IPS-15b (cell line): ENCODE measurements at regions not wholly inside any gene's neighbourhood (a gene's known extent, or its start where the extent isn't known, plus 50 kb on each side); places are given as distances from the start of the nearest gene placed in this dataset.

Experiments used
- H3K27me3 ChIP-seq: one replicate; pipeline ENCODE4 v1.6.1; 2013; ENCODE audit warnings: low read length; ENCODE audit not compliant: control insufficient read depth, insufficient read depth
- H3K36me3 ChIP-seq: one replicate; pipeline ENCODE4 v1.6.1; 2013; ENCODE audit warnings: low read length; ENCODE audit not compliant: control insufficient read depth, insufficient read depth
- H3K4me1 ChIP-seq: one replicate; pipeline ENCODE4 v1.6.1; 2013; ENCODE audit warnings: mild to moderate bottlenecking, low read length; ENCODE audit not compliant: control insufficient read depth, insufficient read depth
- H3K4me3 ChIP-seq: one replicate; pipeline ENCODE4 v1.5.1; 2013; ENCODE audit warnings: low read depth, low read length
- H3K9ac ChIP-seq: one replicate; pipeline ENCODE4 v1.6.1; 2013; ENCODE audit warnings: low read depth, mild to moderate bottlenecking, low read length
- H3K9me3 ChIP-seq: one replicate; pipeline ENCODE4 v1.6.1; 2013; ENCODE audit warnings: mild to moderate bottlenecking, low read length; ENCODE audit not compliant: control insufficient read depth, insufficient read depth

GRCh38 chr6:9937031-9937763, 477.7 kb downstream of the TFAP2A start:
- H3K9ac ChIP-seq = no peak overlapping the region
- no peaks in the 10 kb centered on the region for H3K27me3 ChIP-seq
- H3K9me3 ChIP-seq = no peaks in the 10 kb centered on the region
- no peak overlapping the region for H3K4me3 ChIP-seq
- no peaks in the 10 kb centered on the region for H3K4me1 ChIP-seq
- H3K36me3 ChIP-seq = no peaks in the 10 kb centered on the region

- no peaks in the 10 kb centered on the region for H3K27me3 ChIP-seq
- H3K9ac ChIP-seq = no peak overlapping the region
- H3K4me1 ChIP-seq = no peaks in the 10 kb centered on the region
- no peaks in the 10 kb centered on the region for H3K36me3 ChIP-seq
- no peaks in the 10 kb centered on the region for H3K9me3 ChIP-seq
- no peak overlapping the region for H3K4me3 ChIP-seq
Measured at GRCh38 chr6:9936551-9936950, 478.3 kb downstream of the TFAP2A start.

GRCh38 chr6:9933677-9934076, 481.2 kb downstream of the TFAP2A start:
- no peaks in the 10 kb centered on the region for H3K4me1 ChIP-seq
- no peak overlapping the region for H3K4me3 ChIP-seq
- no peaks in the 10 kb centered on the region for H3K27me3 ChIP-seq
- no peaks in the 10 kb centered on the region for H3K36me3 ChIP-seq
- H3K9me3 ChIP-seq = no peaks in the 10 kb centered on the region
- no peak overlapping the region for H3K9ac ChIP-seq

- Histone ChIP-seq H3K4me3 (no peak overlapping the region), H3K9me3 (no peaks in the 10 kb centered on the region), H3K4me1 (no peaks in the 10 kb centered on the region), H3K36me3 (no peaks in the 10 kb centered on the region), H3K27me3 (no peaks in the 10 kb centered on the region), H3K9ac (no peak overlapping the region)
Measured at GRCh38 chr6:9927275-9927674, 487.6 kb downstream of the TFAP2A start.

- no peaks in the 10 kb centered on the region for H3K36me3 ChIP-seq
- no peaks in the 10 kb centered on the region for H3K9me3 ChIP-seq
- no peak overlapping the region for H3K9ac ChIP-seq
- no peaks in the 10 kb centered on the region for H3K4me1 ChIP-seq
- no peak overlapping the region for H3K4me3 ChIP-seq
- H3K27me3 ChIP-seq = no peaks in the 10 kb centered on the region
Measured at GRCh38 chr6:9924971-9925370, 489.9 kb downstream of the TFAP2A start.

- H3K4me1 ChIP-seq = no peaks in the 10 kb centered on the region
- no peaks in the 10 kb centered on the region for H3K9me3 ChIP-seq
- no peaks in the 10 kb centered on the region for H3K36me3 ChIP-seq
- no peak overlapping the region for H3K4me3 ChIP-seq
- no peaks in the 10 kb centered on the region for H3K27me3 ChIP-seq
- H3K9ac ChIP-seq = no peak overlapping the region
Measured at GRCh38 chr6:9921366-9921765, 493.5 kb downstream of the TFAP2A start.

- Histone ChIP-seq H3K36me3 (no peaks in the 10 kb centered on the region), H3K4me1 (no peaks in the 10 kb centered on the region), H3K9ac (no peak overlapping the region), H3K9me3 (no peaks in the 10 kb centered on the region), H3K27me3 (no peaks in the 10 kb centered on the region), H3K4me3 (no peak overlapping the region)
Measured at GRCh38 chr6:9914951-9915350, 499.9 kb downstream of the TFAP2A start.

GRCh38 chr6:9901376-9901775, 513.5 kb downstream of the TFAP2A start:
- Histone ChIP-seq H3K36me3 (no peaks in the 10 kb centered on the region), H3K4me1 (no peaks in the 10 kb centered on the region), H3K27me3 (no peaks in the 10 kb centered on the region), H3K9me3 (no peaks in the 10 kb centered on the region), H3K9ac (no peak overlapping the region), H3K4me3 (no peak overlapping the region)

GRCh38 chr6:9896806-9897205, 518.1 kb downstream of the TFAP2A start:
- no peak overlapping the region for H3K9ac ChIP-seq

GRCh38 chr6:9890893-9891292, 524.0 kb downstream of the TFAP2A start:
- H3K9me3 ChIP-seq = no peaks in the 10 kb centered on the region
- H3K36me3 ChIP-seq = no peaks in the 10 kb centered on the region
- H3K27me3 ChIP-seq = no peaks in the 10 kb centered on the region
- no peak overlapping the region for H3K9ac ChIP-seq
- no peaks in the 10 kb centered on the region for H3K4me1 ChIP-seq
- no peak overlapping the region for H3K4me3 ChIP-seq

More at GRCh38 chr6:9896806-9897205, 518.1 kb downstream of the TFAP2A start:
- Histone ChIP-seq H3K27me3 (no peaks in the 10 kb centered on the region), H3K36me3 (no peaks in the 10 kb centered on the region), H3K9me3 (no peaks in the 10 kb centered on the region), H3K4me3 (no peak overlapping the region), H3K4me1 (no peaks in the 10 kb centered on the region)

GRCh38 chr6:9890469-9890868, 524.4 kb downstream of the TFAP2A start:
- Histone ChIP-seq H3K27me3 (no peaks in the 10 kb centered on the region), H3K9ac (no peak overlapping the region), H3K4me1 (no peaks in the 10 kb centered on the region), H3K9me3 (no peaks in the 10 kb centered on the region), H3K36me3 (no peaks in the 10 kb centered on the region), H3K4me3 (no peak overlapping the region)

GRCh38 chr6:9878535-9878934, 536.3 kb downstream of the TFAP2A start:
- Histone ChIP-seq H3K36me3 (no peaks in the 10 kb centered on the region), H3K9ac (no peak overlapping the region), H3K27me3 (no peaks in the 10 kb centered on the region), H3K4me3 (no peak overlapping the region), H3K9me3 (no peaks in the 10 kb centered on the region), H3K4me1 (no peaks in the 10 kb centered on the region)
